GM18498 (cell line): ENCODE measurements at regions not wholly inside any gene's neighbourhood (a gene's known extent, or its start where the extent isn't known, plus 50 kb on each side); places are given as distances from the start of the nearest gene placed in this dataset.

Experiments
- ATAC-seq: cut with Tn5 transposase; IDR thresholded peaks from one replicate; pipeline ENCODE4 v1.9.1; 2021; ENCODE audit warnings: mild to moderate bottlenecking, moderate library complexity; ENCODE audit not compliant: unreplicated experiment

DNA sequence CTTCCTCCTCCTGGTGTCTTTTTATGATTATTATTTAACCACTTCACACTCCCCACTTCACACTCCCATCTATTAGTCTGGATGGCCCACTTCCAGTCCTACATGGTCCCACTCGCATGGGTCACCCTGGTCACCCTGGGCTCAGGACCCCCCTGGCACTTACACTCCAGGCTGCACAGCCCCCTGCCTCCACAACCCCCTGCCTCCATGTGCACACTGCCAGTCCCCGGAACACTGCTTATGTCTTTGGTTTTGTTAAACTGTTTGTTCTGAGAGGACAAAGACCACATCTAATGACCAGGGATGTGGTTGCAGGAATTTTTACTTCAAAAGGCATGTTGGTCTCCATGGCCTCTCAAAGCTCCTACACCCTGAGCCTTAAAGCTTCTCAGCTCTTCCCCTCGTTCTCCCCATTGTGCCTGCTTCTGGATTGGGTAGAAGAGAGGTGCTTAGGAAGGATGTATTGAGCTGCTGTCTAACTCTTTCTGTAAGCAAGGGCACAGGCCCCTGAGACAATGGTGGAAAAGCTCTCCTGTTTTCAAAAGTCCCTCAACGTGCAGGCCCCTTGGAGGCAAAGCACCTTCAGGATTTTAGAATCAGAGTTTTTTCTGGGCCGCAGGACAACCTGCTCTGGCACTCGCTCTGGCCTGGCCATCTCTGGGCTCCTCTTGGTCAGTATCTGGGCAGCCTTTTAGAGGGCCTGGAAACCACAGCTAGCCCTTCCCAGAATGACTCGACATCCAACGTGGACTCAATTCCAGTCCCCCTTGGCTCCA, 150.0 kb upstream of the HAAO start:
- ATAC-seq = no peak

- no peak for ATAC-seq
Measured at GRCh38 chr2:42941633-42942176, 149.3 kb upstream of the HAAO start.

DNA sequence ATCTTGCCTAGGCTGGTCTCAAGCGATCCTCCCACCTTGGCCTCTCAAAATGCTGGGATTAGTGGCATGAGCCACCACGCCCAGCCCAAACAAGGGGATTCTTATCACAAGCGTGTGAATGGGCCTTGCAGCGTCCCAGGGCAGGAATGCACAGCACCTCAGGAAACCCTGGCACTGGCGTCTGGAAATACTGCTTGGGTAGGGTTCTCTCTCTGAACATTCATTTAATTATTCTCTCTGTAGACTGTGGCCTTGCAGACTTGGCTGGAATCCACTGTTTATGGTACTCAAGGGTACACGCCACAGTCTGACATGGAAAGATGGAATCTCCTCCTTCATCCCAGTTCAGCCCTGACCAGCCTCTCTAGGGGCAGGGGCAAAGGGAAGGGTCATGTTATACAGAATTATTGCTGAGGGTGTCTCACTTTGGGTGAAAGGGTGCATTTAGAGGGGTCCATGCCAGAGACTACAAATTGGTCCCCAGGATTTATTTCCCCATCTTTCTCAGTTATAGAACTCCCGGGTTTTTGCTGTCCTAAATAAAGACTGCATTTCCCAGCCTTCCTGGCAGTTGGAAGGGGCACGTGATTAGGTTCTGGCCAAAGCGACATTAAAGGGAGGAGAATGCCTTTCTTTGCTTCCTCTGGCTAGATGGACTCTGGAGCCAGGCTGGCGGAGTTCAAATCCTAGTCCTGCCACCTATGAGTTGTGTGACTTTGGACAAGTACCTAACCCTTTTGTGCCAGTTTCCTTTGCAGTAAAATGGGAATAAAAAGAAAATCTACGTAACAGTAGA, 147.2 kb upstream of the HAAO start:
- no peak for ATAC-seq

GRCh38 chr2:42938671-42939370, 146.4 kb upstream of the HAAO start:
- ATAC-seq = no peak

GRCh38 chr2:42937171-42937875, 144.9 kb upstream of the HAAO start:
- ATAC-seq = no peak

- ATAC-seq = no peak
Measured at GRCh38 chr2:42935692-42936671, 143.6 kb upstream of the HAAO start.

GRCh38 chr2:42934580-42935186, 142.3 kb upstream of the HAAO start:
- no peak for ATAC-seq

DNA sequence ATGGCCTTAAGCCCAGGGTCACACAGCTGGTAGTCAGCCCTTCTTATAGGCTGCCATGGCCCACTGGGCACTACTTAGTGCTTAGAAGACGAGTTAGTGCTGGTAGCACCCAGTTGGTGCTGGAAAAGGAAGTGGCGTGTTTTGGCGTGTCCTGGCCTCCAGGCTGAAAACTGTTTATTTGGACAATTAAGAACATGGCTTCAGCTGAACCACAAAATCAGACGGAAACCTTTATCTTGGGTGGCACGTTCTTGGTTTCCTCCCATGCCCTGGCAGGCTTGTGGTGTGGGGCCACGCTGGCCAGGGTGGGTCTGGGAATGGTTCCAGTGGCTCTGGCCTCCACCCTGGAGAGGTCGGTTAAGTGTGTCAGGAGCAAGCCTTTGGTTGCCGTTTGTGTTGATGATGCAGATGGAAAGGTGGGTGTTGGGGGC, 141.5 kb upstream of the HAAO start:
- no peak for ATAC-seq

GRCh38 chr2:42932271-42933151, 140.1 kb upstream of the HAAO start:
- ATAC-seq = no peak

- no peak for ATAC-seq
Measured at GRCh38 chr2:42931818-42932195, 139.4 kb upstream of the HAAO start.

- ATAC-seq = no peak
Measured at GRCh38 chr2:42931146-42931817, 138.9 kb upstream of the HAAO start.

DNA sequence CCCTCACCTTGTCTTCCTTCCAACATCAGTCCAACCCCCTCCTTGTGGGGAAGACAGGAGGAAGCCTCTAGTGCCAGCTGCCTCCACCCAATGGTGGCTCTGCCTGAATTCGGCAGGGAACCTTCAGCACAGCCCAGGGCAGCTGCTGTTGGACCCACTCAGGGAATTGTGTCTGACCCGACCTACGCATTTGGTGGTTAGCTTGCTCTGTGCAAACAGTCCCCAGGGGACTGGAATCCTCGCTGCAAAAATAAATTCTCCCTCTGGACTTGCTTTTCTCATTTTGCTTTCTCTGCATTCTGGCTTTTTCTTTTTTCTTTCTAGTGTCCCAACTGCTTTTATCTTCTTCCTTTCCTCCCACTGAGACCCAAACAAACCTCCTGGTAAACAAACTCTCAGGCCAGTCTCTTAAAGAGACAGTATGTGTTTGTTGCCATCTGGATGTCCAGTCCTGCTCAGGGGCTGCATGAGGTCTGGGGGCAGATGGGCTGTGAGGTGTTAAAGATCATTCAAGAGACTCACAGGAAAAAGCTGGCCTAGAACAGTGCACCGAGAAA, 137.7 kb upstream of the HAAO start:
- no peak for ATAC-seq

- ATAC-seq = no peak
Measured at GRCh38 chr2:42929546-42930024, 137.2 kb upstream of the HAAO start.

DNA sequence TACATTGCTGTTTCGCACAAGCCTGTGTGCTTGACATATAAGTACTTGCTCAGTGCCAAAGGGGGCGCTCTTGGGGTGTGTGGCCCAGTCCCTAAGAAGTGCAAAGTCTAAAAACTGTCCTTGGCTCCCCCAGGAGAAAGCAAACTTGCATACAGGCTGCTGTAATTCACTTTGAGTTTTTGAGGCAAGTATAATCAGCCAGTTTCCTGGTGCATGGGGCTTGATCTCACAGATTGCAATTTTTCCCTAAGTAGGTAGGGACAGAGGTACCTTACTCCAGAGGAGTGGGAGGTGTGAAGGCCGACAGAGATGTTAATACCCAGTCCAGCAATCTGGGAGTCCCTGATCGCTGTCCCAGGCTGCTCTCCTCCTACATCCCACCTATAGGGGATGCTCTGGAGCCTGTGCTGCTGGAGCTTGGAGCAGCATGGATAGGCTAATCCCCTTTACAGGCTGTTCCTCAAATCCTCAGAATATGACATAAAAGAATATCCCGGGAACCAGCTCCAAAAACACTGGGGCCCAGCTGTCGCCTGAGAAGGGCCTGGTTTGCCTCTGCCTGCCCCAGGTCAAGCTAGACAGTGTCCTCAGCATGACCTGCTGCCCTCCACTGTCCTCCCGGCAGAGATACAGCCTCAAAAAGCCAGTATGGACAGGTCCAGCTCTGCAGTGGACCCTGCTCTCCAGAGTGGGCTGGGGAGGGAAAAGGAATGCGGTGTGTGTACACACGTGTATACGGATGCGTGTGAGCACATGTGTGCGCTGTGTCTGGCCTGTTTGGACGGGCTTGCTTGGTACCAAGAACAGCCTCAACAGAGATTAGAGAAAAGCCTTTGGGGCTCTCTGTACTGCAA, 136.5 kb upstream of the HAAO start:
- ATAC-seq = no peak

- ATAC-seq = no peak
Measured at GRCh38 chr2:42928161-42928691, 135.8 kb upstream of the HAAO start.
